OCI-LY1 (cell line): ENCODE measurements at regions not wholly inside any gene's neighbourhood (a gene's known extent, or its start where the extent isn't known, plus 50 kb on each side); places are given as distances from the start of the nearest gene placed in this dataset.

ENCODE experiments used
- H2AFZ ChIP-seq: fragments of 200-600 bp; sonication (generic), shearing (Covaris generic); 2 replicates; pipeline ENCODE4 v1.6.0; 2014; ENCODE audit warnings: antibody characterized with exemption, mild to moderate bottlenecking, low read length
- H3F3A ChIP-seq: fragments of 200-600 bp; sonication (generic), shearing (Covaris generic); 2 replicates; pipeline ENCODE4 v1.6.0; 2014; ENCODE audit warnings: mild to moderate bottlenecking, antibody characterized with exemption, low read length, moderate library complexity; ENCODE audit not compliant: insufficient read depth
- H3K27ac ChIP-seq: fragments of 200-600 bp; sonication (generic); 2 replicates; pipeline ENCODE4 v1.5.1; 2014; ENCODE audit warnings: low read length, mixed run types, mild to moderate bottlenecking, low read depth; ENCODE audit not compliant: poor library complexity, severe bottlenecking
- H3K27me3 ChIP-seq: fragments of 200-600 bp; sonication (generic); 2 replicates; pipeline ENCODE4 v1.6.0; 2014; ENCODE audit warnings: antibody characterized with exemption, mild to moderate bottlenecking, low read length, moderate library complexity; ENCODE audit not compliant: insufficient read depth
- H3K36me3 ChIP-seq: fragments of 200-600 bp; sonication (generic); 2 replicates; pipeline ENCODE4 v1.6.1; 2014; ENCODE audit warnings: mild to moderate bottlenecking, antibody characterized with exemption, low read length, moderate library complexity, mixed read lengths; ENCODE audit not compliant: insufficient read depth
- H3K4me1 ChIP-seq: fragments of 200-600 bp; sonication (generic); 2 replicates; pipeline ENCODE4 v1.5.1; 2014; ENCODE audit warnings: mild to moderate bottlenecking, low read length, moderate library complexity; ENCODE audit not compliant: insufficient read depth, severe bottlenecking
- H3K4me2 ChIP-seq: fragments of 200-600 bp; sonication (generic), shearing (Covaris generic); 2 replicates; pipeline ENCODE4 v1.6.1; 2014; ENCODE audit warnings: low read length
- H3K4me3 ChIP-seq: fragments of 200-600 bp; sonication (generic); 2 replicates; pipeline ENCODE4 v1.5.1; 2014; ENCODE audit warnings: low read length, low read depth, mild to moderate bottlenecking, mixed read lengths; ENCODE audit not compliant: poor library complexity, severe bottlenecking
- H3K79me2 ChIP-seq: fragments of 200-600 bp; shearing (Covaris generic); 2 replicates; pipeline ENCODE4 v1.6.1; 2016; ENCODE audit warnings: mixed run types, low read length, mixed read lengths; ENCODE audit not compliant: insufficient read depth
- H3K9ac ChIP-seq: fragments of 200-600 bp; sonication (generic), shearing (Covaris generic); 2 replicates; pipeline ENCODE4 v1.6.1; 2014; ENCODE audit warnings: mild to moderate bottlenecking, low read length, mixed read lengths
- H3K9me2 ChIP-seq: fragments of 200-600 bp; sonication (generic), shearing (Covaris generic); 2 replicates; pipeline ENCODE4 v1.6.1; 2014; ENCODE audit warnings: low read depth, mild to moderate bottlenecking, low read length, mixed read lengths
- H3K9me3 ChIP-seq: fragments of 200-600 bp; shearing (Covaris generic); 2 replicates; pipeline ENCODE4 v1.6.1; 2014; ENCODE audit warnings: low read length, mixed read lengths
- H4K20me1 ChIP-seq: fragments of 200-600 bp; sonication (generic), shearing (Covaris generic); 2 replicates; pipeline ENCODE4 v1.6.0; 2016; ENCODE audit warnings: mild to moderate bottlenecking, low read length; ENCODE audit not compliant: insufficient read depth
- EZH2 ChIP-seq: fragments of 200-600 bp; sonication (generic), shearing (Covaris generic); IDR thresholded peaks from 2 replicates; pipeline ENCODE4 v1.8.0; 2017; ENCODE audit warnings: borderline replicate concordance, mixed run types, mild to moderate bottlenecking, antibody characterized with exemption, low read length, moderate library complexity, mixed read lengths
- TF ChIP-seq, protein P1 (sequence below): fragments of 200-600 bp; sonication (generic), shearing (Covaris generic); IDR thresholded peaks from 2 replicates; pipeline ENCODE4 v1.5.1; 2017; ENCODE audit warnings: mild to moderate bottlenecking, antibody characterized with exemption, low read length, moderate library complexity, mixed read lengths

DNA sequence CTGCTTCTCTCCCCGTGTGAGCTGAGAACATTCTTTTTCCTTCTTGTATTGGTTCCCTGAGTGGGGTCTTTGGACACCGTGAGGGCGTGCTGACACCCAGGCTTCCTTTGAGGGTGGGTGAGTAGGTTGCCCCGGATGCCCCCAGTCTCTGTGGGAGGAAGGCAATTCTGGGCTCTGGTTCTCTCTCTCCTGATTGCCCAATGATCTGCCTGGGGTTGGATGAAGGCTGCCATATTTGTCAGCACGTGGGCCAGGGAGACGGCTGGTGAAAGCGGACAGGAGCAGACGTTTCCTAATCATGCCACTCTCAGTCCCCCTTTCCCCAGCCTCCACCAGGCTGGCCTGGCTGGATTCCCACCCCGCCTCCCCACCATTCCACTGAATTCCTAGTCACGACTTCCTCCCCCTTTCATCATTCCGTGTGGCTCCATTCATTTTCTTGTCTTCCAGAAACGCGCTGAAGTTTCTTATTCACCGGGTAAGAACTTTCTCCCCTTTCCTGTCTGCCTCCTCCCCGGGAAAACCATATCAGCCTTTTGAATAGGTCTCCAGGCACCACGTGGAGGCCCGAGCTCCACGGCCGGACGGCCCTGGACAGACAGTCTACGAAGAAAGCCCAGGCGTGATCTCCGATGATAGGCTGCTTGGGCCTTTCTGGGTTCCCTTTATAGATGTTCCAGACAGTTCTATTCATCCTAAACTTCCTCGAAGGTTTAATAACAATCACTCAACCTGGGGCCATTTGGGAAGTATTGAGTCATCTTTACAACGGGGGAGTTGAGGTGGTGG is 98.7 kb upstream of the NPTX2 start:
- Histone ChIP-seq H3K9ac (no peak overlapping the region), H3K4me1 (no peaks in the 10 kb centered on the region), H3F3A (no peaks in the 10 kb centered on the region), H3K4me2 (no peak overlapping the region), H4K20me1 (no peaks in the 10 kb centered on the region), H3K9me3 (no peaks in the 10 kb centered on the region), H2AFZ (no peak overlapping the region), H3K79me2 (no peaks in the 10 kb centered on the region), H3K27me3 (no peaks in the 10 kb centered on the region), H3K27ac (no peak overlapping the region), H3K4me3 (no peak overlapping the region), H3K36me3 (no peaks in the 10 kb centered on the region), H3K9me2 (no peaks in the 10 kb centered on the region)
- no peak for TF ChIP-seq EZH2
- TF ChIP-seq, protein P1, sequence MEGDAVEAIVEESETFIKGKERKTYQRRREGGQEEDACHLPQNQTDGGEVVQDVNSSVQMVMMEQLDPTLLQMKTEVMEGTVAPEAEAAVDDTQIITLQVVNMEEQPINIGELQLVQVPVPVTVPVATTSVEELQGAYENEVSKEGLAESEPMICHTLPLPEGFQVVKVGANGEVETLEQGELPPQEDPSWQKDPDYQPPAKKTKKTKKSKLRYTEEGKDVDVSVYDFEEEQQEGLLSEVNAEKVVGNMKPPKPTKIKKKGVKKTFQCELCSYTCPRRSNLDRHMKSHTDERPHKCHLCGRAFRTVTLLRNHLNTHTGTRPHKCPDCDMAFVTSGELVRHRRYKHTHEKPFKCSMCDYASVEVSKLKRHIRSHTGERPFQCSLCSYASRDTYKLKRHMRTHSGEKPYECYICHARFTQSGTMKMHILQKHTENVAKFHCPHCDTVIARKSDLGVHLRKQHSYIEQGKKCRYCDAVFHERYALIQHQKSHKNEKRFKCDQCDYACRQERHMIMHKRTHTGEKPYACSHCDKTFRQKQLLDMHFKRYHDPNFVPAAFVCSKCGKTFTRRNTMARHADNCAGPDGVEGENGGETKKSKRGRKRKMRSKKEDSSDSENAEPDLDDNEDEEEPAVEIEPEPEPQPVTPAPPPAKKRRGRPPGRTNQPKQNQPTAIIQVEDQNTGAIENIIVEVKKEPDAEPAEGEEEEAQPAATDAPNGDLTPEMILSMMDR, result no peak

DNA sequence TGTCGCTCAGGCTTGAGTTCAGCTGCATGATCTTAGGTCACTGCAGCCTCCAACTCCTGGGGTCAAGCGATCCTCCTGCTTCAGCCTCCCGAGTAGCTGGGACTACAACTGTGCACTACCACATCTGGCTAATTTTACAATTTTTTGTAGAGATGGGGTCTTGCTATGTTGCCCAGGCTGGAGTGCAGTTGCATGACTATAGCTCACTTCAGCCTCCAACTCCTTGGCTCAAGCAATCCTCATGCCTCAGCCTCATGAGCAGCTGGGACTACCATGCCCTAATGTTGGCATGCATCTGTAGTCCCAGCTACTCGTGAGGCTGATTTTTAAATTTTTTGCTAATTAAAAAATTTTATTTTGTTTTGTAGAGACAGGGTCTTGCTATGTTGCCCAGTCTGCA is 101.9 kb upstream of the NPTX2 start:
- no peaks in the 10 kb centered on the region for H3K36me3 ChIP-seq
- no peaks in the 10 kb centered on the region for H3F3A ChIP-seq
- H3K4me2 ChIP-seq, result no peak overlapping the region
- no peaks in the 10 kb centered on the region for H3K9me3 ChIP-seq
- no peaks in the 10 kb centered on the region for H3K27me3 ChIP-seq
- no peaks in the 10 kb centered on the region for H3K4me1 ChIP-seq
- no peak overlapping the region for H3K27ac ChIP-seq
- no peaks in the 10 kb centered on the region for H3K9me2 ChIP-seq
- TF ChIP-seq, protein P1, result no peak
- TF ChIP-seq EZH2, result no peak
- no peak overlapping the region for H3K9ac ChIP-seq
- no peaks in the 10 kb centered on the region for H3K79me2 ChIP-seq
- H2AFZ ChIP-seq, result no peak overlapping the region
- H4K20me1 ChIP-seq, result no peaks in the 10 kb centered on the region
- no peak overlapping the region for H3K4me3 ChIP-seq

DNA sequence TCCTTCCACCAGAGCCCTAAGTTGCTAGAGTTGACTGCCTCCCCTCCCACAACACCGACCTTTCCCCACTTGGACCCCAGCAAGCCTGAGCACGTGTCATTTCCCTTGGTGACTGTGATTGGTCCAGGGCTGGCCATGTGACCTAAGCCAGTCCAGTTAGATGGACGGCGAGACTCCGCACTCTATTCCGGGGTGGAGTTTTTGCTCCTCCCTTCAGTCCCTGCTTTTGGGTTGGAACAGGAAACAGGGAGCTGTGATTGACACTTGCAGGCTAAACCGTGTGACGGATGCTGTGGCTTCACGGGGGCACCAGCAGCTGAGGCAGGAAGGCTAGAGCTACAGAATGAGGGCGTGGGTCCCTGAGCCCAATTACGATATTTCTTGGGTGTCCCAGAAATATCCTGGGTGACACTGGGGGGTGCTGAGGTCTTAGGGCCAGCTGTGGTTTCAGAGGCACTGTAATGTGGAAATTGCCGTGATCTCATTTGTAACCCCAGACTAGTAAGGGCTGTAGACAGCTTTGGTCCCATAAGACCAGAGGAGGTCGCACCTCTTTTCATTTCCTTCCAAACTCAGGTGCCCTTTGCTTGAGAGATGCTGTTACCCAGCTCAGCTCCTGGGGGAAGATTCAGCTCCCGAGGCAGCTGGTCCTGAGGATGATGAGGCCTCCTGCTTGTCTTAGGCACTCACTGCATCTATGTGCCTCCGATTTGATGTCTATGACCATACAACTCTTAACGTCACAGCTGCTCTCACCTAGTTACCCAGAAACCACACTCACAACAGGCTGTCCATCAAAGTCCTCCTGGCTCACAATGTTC is 102.7 kb upstream of the NPTX2 start:
- no peak overlapping the region for H3K4me2 ChIP-seq
- no peaks in the 10 kb centered on the region for H3K27me3 ChIP-seq
- no peaks in the 10 kb centered on the region for H3K9me2 ChIP-seq
- no peaks in the 10 kb centered on the region for H4K20me1 ChIP-seq
- no peaks in the 10 kb centered on the region for H3K4me1 ChIP-seq
- no peaks in the 10 kb centered on the region for H3K9me3 ChIP-seq
- H2AFZ ChIP-seq, result no peak overlapping the region
- H3K27ac ChIP-seq, result no peak overlapping the region
- no peaks in the 10 kb centered on the region for H3F3A ChIP-seq
- TF ChIP-seq, protein P1, result no peak
- no peak for TF ChIP-seq EZH2
- H3K79me2 ChIP-seq, result no peaks in the 10 kb centered on the region
- H3K36me3 ChIP-seq, result no peaks in the 10 kb centered on the region
- no peak overlapping the region for H3K4me3 ChIP-seq
- H3K9ac ChIP-seq, result no peak overlapping the region
